NCI-H345 treated with DMSO at 0.1 percent for 48 hours (cell line): ENCODE measurements at regions not wholly inside any gene's neighbourhood (a gene's known extent, or its start where the extent isn't known, plus 50 kb on each side); places are given as distances from the start of the nearest gene placed in this dataset.

Source experiments
- DNase-seq: peaks from one replicate; lab custom pipeline; 2025; ENCODE audit not compliant: unreplicated experiment; lab: John Stamatoyannopoulos, UW

DNA sequence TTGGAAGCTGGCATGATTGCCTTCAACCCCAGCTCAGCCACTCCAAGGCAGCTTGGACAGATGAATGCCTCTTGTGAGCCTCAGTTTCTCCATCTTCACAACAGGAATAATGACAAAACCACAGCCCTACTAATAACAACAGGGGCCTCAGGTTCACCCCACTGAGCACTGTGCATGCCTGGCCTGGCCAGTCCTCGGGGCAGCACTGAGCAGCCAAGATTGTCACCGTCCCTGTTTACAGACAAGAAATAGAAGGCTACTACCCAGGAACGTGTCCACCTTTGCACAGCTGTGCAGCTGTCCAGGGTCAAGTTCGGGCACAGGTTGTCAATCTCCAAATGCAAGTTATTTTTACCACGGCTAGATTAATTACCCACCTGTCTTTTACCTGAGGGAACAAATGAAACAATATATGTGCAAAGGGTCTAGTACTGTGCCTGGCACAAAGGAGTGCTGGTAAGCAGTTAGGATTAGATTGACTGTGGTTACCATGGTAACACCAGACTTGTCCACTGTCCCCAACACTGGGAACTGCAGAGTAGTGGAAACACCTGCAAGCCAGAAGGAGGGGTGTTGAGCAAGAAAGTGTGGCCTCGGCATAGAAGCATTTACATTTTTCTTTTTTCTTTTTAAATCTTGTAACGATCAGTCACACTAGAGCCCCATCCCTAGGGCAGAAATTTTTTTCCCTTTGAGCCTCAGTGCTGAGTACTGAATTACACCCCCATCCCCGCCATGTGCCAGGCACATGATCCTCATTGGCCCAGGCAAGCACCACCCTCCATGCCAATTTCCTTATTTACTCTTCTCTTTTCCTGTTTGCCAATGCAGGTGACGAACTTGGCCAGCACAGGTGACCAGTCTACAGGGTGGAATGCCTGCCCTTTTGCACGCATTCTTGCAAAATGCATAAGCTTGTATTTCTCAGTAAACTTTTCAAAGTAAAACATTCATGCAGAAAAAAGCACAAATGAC lies 66.3 kb upstream of the SLC6A6 start:
- no peak for DNase-seq

DNA sequence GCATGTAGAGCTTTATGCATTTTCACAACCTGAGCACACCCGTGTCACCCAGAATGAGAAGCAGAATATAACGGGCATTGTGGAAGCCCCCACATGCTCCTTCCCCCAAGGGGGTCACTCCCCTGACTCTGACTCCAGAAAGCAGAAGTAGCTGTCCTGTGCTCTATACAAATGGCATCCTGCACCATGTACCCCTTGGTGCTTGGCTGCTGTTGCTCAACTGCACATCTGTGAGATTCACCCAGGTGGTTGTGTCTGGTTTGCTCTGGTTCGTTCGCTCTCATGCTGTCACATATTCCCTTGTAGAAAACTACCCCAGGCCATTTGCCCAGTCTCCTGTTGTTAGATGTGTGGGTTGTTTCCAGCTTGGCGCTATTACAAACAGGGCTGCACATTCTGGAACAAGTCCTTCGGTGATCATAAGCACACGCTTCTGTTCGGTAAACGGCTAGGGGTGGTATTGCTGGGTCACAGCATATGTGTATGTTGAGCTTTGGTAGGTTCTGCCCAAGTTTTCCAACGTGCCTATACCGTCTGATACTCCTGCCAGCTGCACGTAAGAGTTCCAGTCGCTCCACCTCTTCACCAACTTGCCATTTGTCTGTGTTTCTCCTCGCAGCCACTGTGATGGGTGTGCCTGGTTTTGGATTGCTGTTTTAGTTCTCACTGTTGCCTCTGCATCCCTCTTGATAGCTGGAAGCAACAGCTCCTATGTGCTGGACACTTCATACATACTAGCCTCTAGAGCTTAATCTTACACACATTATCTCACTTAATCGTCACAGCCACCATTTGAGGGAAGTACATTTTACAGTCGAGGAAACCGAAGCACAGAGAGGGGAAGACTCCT lies 65.4 kb upstream of the SLC6A6 start:
- no peak for DNase-seq

DNA sequence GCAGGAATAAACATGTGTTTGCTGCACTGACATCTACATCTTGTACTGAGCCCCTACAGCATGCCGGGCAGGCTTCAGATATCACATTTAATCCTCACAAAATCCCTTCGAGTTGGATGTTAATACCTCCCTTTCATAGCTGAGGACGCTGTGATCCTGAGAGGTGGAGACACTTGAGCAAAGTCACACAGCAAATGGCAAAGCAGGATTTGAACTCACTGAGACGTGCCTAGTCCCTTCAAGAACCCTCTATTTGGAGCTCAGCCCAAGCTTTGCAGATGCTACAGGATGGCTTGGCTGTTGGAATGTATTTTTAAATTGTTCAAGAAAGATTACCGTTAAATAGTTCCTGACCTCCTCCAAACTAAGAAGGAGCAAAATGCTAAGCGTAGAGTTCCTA lies 64.6 kb upstream of the SLC6A6 start:
- no peak for DNase-seq

DNA sequence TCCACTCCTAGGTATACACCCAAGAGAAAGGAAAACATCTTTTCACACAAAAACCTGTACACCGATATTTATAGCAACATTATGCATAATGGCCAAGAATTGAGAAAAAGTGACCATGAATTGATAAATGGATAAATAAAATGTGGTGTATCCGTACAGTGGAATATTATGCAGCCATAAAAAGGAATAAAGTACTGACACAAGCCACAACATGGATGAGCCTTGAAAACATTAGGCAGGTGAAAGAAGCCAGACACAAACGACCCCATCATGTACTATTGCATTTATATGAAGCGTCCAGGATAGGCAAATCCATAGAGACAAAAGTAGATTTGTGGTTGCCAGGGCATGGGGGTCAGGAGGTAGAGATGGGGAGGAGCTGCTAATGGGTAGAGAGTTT lies 64.2 kb upstream of the SLC6A6 start:
- DNase-seq, result no peak

DNA sequence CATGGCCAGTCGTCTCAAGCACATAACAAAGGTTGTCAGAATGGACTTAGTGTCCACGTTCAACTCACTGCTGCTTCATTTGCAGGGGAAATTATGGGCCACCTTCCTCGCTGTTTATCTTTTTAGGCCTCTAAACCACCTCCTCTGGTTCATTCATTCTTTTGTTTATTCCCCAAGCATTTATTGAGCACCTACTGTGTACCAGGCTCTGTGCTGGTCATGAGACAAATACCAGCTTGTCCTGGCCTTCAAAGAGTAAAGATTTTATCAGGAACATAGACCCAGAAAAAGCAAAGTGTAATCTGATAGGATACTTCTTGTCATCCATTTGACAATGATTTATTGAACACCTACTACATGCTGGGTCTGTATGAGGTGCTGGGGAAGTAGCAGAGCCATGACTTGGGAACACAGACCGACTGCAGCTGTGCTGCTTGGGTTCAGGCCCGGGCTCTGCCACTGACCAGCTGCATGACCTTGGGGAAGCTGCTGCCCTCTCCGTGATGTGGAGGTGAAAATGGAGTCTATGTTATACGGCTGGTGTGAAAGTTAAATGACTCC lies 63.4 kb upstream of the SLC6A6 start:
- DNase-seq, result no peak

DNA sequence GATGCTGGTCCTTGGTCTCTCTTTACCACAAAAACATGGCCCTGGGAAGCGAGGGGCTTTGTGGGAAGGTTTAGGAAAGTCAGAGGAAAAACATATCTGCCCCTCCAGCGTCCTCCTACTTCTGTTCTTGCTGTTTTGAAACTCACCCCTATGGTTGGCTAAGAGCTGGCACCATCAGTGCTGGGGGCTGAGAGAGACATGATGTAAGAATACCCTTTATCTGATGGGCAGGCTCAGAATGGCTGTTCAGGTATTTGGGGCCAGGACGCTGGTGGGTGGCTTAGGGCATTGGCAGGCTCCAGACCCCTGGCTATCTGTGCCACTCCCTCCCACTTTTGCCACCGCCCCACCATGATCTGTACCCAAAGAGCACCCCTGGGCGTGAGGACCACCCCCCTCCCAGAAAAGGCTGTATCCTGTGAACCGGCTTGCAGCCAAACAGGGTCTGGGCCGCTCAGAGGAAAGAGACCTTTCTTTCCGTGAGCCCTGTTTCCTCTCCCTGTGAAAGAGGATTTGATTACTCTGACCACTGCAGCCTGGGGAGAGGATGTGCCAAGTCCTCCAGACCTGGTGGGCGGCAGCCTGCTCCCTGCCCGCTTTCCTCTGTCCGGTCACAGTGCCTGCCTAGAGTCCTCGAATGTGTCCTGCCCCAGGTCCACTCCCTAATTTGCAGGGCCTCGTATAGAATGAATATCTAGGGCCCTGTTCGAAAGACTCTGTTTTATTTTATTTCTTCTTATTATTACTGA lies 61.3 kb upstream of the SLC6A6 start:
- DNase-seq, result no peak

DNA sequence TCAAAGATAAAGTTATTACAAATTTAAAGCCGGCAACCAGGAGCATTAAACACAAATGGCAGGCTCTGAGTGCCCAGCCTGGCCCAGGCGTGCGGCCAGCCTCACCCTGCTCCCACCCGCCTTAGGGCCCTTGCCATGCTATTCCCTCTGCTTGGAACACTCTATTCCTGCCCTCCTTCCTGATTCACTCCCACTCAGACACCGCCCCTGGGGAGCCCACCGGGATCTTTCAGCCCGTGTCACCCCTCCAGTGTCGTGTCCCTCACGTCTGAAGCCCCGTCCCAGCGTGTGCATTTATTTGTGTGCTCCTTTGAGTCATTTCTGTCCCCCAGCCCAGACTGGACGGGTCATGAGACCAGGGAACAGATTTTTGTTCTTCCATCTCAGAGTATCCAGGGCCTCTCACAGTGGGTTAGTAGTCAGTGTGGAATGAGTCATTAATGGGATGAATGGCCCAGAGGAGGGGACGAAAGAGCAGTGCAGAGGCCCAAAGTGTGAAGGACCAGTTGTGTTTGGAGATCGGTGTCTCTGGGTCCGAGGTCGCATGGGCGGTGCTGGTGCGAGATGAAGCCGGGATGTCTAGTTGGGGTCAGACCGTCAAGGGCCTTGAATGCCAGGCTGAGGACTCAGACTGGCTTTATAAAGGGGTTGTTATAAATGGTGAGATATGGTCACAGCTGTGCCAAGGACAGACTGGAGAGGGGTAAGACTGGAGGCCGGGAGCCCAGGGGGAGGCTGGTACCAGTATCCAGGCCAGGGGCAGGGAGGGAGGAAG lies 58.9 kb upstream of the SLC6A6 start:
- DNase-seq, result no peak

DNA sequence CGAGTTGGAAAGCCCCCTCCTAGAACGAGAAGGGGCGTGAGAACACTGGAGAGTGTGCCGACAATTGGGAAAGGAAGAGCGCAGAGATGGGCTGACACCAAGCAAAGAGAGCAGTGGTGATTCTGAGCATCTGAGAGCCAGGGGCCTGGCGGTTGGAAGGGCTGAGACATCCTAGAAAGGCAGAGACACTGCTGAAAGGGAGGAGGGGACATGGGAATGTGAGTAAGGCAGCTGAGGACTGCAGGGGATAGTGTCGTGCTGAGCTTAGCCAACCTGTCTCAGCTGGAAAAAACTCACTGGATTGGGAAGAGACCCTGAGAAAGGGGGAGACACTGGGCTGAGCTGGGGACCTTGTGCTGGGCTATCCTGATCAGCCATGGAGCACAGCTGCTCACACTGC lies 58.1 kb upstream of the SLC6A6 start:
- no peak for DNase-seq

DNA sequence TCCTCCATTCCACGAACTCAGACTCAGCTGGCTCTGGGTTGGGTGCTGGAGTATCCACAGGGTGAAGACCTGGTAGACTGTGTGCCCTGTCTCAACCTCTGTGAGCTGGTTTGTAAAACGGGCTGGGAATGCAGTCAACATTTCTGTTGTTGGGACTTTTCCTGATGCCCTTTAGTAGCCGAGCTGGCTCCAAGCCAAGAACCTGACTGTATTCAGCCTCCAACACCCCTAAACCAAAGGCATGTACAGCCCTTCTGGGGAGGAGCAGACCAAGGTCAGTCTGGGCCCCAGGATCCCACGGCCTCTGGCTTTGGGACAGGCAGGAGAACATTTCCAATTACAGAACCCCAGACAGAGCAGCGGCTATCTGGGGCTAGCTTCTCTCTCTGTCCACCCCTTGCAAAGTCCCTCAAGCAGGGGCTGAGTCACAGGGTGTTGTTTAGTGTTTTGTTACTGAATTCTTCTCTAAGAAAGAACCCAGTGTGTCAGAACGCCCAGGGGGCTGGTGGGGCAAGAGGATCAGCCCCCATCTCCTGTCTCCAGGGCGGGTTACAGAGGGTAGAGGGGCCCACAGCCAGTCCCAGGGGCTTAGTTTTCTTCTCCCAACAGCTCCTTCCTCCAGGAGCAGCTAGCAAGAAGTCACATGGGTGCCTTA lies 56.8 kb upstream of the SLC6A6 start:
- no peak for DNase-seq

DNA sequence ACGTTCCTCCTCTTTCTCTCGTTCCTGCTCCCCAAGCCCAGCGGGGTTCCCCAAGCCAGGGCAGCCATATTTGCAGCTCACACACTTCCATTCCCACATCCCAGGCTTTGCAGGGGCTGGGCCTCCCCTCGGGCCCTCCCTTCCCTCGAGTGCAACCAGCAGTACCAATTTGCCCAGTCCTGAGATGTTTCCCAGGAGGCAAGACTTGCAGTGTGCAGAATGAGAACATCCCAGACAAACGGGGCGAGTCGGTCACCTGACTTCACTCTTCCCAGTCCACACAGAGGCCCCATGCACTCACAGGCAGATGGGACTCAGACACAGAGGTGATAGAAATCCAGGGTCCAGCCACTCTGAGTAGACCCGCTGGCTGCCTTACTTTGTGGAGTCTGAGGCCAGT lies 56.2 kb upstream of the SLC6A6 start:
- DNase-seq, result no peak

DNA sequence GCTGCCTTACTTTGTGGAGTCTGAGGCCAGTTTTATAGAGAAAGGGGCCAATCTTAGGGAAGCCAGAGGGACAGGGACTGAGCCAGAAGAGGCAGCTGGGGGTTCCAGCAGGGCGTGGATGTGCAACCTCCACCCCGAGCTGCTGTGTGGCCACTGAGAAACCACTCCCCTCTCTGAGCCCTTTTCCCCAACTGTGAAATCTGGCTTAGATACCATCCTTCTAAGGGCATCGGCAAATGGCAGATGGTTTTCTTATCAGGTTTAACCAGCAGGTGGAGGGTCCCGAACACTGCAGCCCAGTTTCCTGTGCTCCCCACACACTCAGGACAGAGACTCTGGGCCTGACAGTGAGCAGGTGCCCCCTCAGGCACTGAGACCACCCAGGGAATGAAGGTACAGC lies 55.8 kb upstream of the SLC6A6 start:
- no peak for DNase-seq

DNA sequence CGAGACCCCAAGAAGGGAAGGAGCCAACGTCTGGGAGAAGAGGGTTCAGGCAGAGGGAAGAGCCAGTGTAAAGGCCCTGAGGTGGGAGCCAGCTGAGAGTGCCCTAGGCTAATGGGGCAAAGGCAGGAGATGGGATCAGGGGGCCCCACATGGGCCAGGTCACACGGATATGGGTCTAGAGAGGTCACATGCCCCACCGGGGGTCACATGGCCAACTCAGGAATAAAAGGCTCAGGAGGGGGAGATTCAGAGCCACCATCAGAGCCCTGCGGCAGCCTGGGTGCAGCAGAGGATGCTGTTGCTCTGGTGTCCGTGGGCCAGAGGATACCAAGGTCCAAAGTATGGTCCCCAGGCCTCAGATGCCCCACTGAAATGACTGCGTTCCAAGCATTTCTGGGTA lies 55.3 kb upstream of the SLC6A6 start:
- DNase-seq, result no peak

DNA sequence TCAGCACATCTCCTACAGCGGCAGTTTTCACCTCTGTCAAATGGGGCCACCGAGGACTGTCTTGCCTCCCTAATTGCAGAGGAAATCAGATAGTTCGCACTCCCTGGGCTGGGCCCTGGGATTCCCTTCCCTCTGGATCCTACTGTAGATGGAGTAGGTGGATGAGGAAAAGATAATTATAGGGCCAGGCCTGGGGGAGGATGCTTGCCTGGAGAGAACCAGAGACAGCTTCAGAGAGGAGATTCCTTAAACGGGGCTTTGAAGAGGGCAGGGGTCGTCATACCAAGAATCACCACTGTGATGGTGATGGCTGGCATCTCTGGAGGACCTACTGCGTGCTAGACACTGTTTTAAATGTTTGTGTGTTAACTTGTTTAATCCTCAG lies 50.8 kb upstream of the SLC6A6 start:
- DNase-seq, result no peak

DNA sequence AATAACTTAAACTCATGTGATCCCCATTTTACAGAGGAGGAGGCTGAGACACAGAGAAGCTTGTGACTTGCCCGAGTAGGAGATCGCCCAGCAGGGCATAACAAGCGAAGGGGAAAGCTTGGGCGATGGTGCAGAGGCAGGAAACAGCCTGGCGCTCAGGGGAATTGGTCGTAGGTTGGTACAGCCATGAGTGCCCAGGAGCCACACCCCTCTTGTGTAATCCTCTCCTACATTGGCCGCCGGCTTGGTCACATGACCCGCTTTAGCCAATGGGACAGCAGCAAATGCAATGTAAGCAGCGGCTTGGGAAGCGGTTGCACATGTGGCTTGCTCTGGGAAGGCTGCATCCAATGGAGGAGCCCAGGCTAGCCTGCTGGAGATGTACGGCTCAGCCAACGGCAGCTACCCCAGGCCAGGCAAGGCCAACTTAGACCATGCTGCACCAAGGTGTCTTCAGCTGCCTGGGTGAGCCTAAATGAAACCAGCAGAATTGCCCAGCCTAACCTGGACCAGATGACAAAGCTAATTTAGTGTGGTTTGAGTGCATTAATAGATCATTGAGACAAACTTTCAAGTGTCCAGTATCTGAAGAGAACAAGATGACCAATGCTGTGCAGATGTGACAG lies 50.3 kb upstream of the SLC6A6 start:
- no peak for DNase-seq
